Lower lobe of right lung (tissue), 2 donors: ENCODE measurements at regions not wholly inside any gene's neighbourhood (a gene's known extent, or its start where the extent isn't known, plus 50 kb on each side); places are given as distances from the start of the nearest gene placed in this dataset.

Experiments
- ATAC-seq, 2 donors: fragments of 200-7000 bp; cut with Tn5 transposase; one replicate each; pipeline ENCODE4 v1.9.1; 2020 to 2022; ENCODE audit warnings: mild to moderate bottlenecking in 2 of 2, moderate library complexity in 2 of 2
- DNase-seq: peaks from one replicate; pipeline ENCODE4 v3.0.0-alpha.2; 2020
- H3K27ac ChIP-seq: fragments of 200-600 bp; one replicate; pipeline ENCODE4 v1.8.0; 2022
- H3K27me3 ChIP-seq: fragments of 200-600 bp; one replicate; pipeline ENCODE4 v1.8.0; 2022; ENCODE audit warnings: low read depth
- H3K36me3 ChIP-seq: fragments of 200-600 bp; one replicate; pipeline ENCODE4 v1.8.0; 2022; ENCODE audit warnings: mild to moderate bottlenecking
- H3K4me1 ChIP-seq: fragments of 200-600 bp; one replicate; pipeline ENCODE4 v1.8.0; 2022
- H3K4me3 ChIP-seq: fragments of 200-600 bp; one replicate; pipeline ENCODE4 v1.8.0; 2022; ENCODE audit warnings: mild to moderate bottlenecking
- H3K9me3 ChIP-seq: fragments of 200-600 bp; one replicate; pipeline ENCODE4 v1.8.0; 2022
- CTCF ChIP-seq: fragments of 200-600 bp; IDR thresholded peaks from one replicate; pipeline ENCODE4 v1.8.0; 2022; ENCODE audit warnings: antibody characterized with exemption, mild to moderate bottlenecking
- intact Hi-C: fragments of 100-400 bp; cut with DNase I; formaldehyde crosslinking; loops from one replicate; pipeline ENCODE4 v1.11.0; 2022
- donor health status: DM: no; HTN: yes; CAD: no; lungs with severe emphysema.

GRCh38 chr2:76469066-76469465, 758.4 kb upstream of the GCFC2 start:
- no peak overlapping the region for H3K4me3 ChIP-seq
- DNase-seq (no peak), ATAC-seq (no peak)
- TF ChIP-seq CTCF = no peak
- no peaks in the 10 kb centered on the region for H3K9me3 ChIP-seq
- no peaks in the 10 kb centered on the region for H3K36me3 ChIP-seq
- intact Hi-C loops = no loop called here
- no peaks in the 10 kb centered on the region for H3K4me1 ChIP-seq
- no peak overlapping the region for H3K27ac ChIP-seq
- no peaks in the 10 kb centered on the region for H3K27me3 ChIP-seq

- TF ChIP-seq CTCF = no peak
- intact Hi-C loops = no loop called here
- ATAC-seq (no peak), DNase-seq (no peak)
- Histone ChIP-seq H3K27me3 (no peaks in the 10 kb centered on the region), H3K9me3 (no peaks in the 10 kb centered on the region), H3K4me1 (no peaks in the 10 kb centered on the region), H3K27ac (no peak overlapping the region), H3K36me3 (no peaks in the 10 kb centered on the region), H3K4me3 (no peak overlapping the region)
These were observed 756.6 kb upstream of the GCFC2 start for GRCh38 chr2:76467326-76467725.

- Histone ChIP-seq H3K27me3 (no peaks in the 10 kb centered on the region), H3K4me1 (no peaks in the 10 kb centered on the region), H3K36me3 (no peaks in the 10 kb centered on the region), H3K9me3 (no peaks in the 10 kb centered on the region), H3K27ac (no peak overlapping the region), H3K4me3 (no peak overlapping the region)
- no peak for TF ChIP-seq CTCF
- no peak for ATAC-seq
- intact Hi-C loops = no loop called here
- DNase-seq = no peak
These were observed 753.6 kb upstream of the GCFC2 start for GRCh38 chr2:76464310-76464709.

- Histone ChIP-seq H3K36me3 (no peaks in the 10 kb centered on the region), H3K4me3 (no peak overlapping the region), H3K4me1 (no peaks in the 10 kb centered on the region), H3K27ac (no peak overlapping the region), H3K9me3 (no peaks in the 10 kb centered on the region), H3K27me3 (no peaks in the 10 kb centered on the region)
- intact Hi-C loops = no loop called here
- no peak for TF ChIP-seq CTCF
- ATAC-seq = no peak
- no peak for DNase-seq
These were observed 750.7 kb upstream of the GCFC2 start for GRCh38 chr2:76461431-76461830.

- TF ChIP-seq CTCF = no peak
- Histone ChIP-seq H3K27me3 (no peaks in the 10 kb centered on the region), H3K9me3 (no peaks in the 10 kb centered on the region), H3K27ac (no peak overlapping the region), H3K36me3 (no peaks in the 10 kb centered on the region), H3K4me1 (no peaks in the 10 kb centered on the region), H3K4me3 (no peak overlapping the region)
- intact Hi-C loops = no loop called here
- no peak for DNase-seq
- no peak for ATAC-seq
These were observed 745.2 kb upstream of the GCFC2 start for GRCh38 chr2:76455910-76456309.

- no peaks in the 10 kb centered on the region for H3K9me3 ChIP-seq
- no peak for TF ChIP-seq CTCF
- intact Hi-C loops = no loop called here
- no peaks in the 10 kb centered on the region for H3K4me1 ChIP-seq
- H3K27me3 ChIP-seq = no peaks in the 10 kb centered on the region
- DNase-seq (no peak), ATAC-seq (no peak)
- no peaks in the 10 kb centered on the region for H3K36me3 ChIP-seq
- no peak overlapping the region for H3K4me3 ChIP-seq
- no peak overlapping the region for H3K27ac ChIP-seq
These were observed 739.3 kb upstream of the GCFC2 start for GRCh38 chr2:76450024-76450475.
